ENCODE measurements at regions not wholly inside any gene's neighbourhood (a gene's known extent, or its start where the extent isn't known, plus 50 kb on each side); places are given as distances from the start of the nearest gene placed in this dataset.

DNA sequence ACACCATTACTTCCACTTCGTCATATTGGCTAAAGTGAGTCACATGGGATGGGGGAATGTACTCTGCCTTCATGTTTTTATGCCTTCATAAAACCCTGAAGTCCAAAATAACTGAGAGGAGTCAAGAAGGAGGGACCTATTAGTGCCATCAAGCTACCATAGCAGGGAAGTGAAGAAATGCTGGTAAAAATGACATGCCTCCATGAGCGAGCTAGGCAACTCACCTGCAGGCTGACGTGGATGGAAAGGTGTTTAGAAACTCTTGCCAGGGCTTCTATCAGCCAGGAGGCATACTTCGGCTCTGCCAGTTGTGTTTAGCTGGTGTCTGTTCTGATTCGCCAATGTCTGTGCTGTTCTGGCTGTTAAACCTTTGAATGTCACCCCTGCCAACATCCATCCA is 424.4 kb upstream of the USP24 start:
- H3K9me3 ChIP-seq: no peaks in the 10 kb centered on the region
- ChIA-PET POLR2A (no interaction called here), CTCF (no interaction called here)
- 90% methylated on average over 5 of the region's 5 CpGs for WGBS (ENCODE audit: missing lambda C conversion rate)
- H3K4me2 ChIP-seq: no peak overlapping the region
- peaks cover 5% of the 10 kb centered on the region for H3K4me1 ChIP-seq
- 0 out of 6 replicates have a peak overlapping the region, but pooled peaks of 1 of the 2 experiments have one; percentile 33 for H3K27ac ChIP-seq
- H3K4me3 ChIP-seq: no peak overlapping the region
- ATAC-seq: no peak
- FAIRE-seq: no peak
- DNase-seq (ENCODE audit: low read depth in 1 of 2, low spot score in 1 of 2): no peak
- TF ChIP-seq FOSL2 (IDR thresholded peaks at IDR 0.05): no peak
- TF ChIP-seq FOSL2 (CRISPR knock-in tag; IDR thresholded peaks at IDR 0.05): no peak
- no peak for TF ChIP-seq HDAC2 (IDR thresholded peaks at IDR 0.05)

DNA sequence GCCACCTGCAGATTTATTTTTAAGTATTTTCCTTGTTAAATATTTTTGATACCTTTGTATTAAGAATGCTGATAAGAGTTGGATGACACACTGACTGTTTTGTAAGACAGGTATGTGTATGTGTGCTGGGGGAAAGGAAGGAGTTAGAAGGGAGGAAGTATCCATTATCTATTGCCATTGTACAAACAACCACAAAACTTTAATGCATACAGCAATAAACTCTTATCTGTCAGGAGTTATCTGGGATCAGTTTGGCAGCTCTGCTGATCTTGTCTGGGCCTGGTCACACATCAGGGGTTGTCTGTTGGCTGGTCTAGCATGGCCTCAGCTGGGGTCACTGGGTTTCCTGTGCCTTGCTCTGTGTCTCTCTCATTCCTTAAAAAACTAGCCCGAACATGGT is 423.9 kb upstream of the USP24 start:
- peak overlapping the region in 1 of 2 experiments; percentile 33; a peak in 1 of 6 replicates for H3K27ac ChIP-seq
- WGBS (ENCODE audit: missing lambda C conversion rate): 90% methylated on average over 1 of the region's 1 CpG
- H3K4me3 ChIP-seq: no peak overlapping the region
- TF ChIP-seq EHF (CRISPR knock-in tag; IDR thresholded peaks at IDR 0.05): no peak
- TF ChIP-seq, protein P1, sequence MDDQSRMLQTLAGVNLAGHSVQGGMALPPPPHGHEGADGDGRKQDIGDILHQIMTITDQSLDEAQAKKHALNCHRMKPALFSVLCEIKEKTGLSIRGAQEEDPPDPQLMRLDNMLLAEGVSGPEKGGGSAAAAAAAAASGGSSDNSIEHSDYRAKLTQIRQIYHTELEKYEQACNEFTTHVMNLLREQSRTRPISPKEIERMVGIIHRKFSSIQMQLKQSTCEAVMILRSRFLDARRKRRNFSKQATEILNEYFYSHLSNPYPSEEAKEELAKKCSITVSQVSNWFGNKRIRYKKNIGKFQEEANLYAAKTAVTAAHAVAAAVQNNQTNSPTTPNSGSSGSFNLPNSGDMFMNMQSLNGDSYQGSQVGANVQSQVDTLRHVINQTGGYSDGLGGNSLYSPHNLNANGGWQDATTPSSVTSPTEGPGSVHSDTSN (IDR thresholded peaks at IDR 0.05): no peak
- no peak for TF ChIP-seq FOSB (CRISPR knock-in tag; IDR thresholded peaks at IDR 0.05)
- TF ChIP-seq MYC (IDR thresholded peaks at IDR 0.05; ENCODE audit: borderline replicate concordance, low read length): no peak
- TF ChIP-seq RAD21 (conservative IDR thresholded peaks at IDR 0.05 in 1 of 2, IDR thresholded peaks at IDR 0.05 in 1 of 2): no peak
- TF ChIP-seq EHMT2 (IDR thresholded peaks at IDR 0.05; ENCODE audit: low read depth): no peak
- no peak for TF ChIP-seq MAZ (IDR thresholded peaks at IDR 0.05; ENCODE audit: borderline replicate concordance, low read depth, low read length)
- TF ChIP-seq, protein P2, sequence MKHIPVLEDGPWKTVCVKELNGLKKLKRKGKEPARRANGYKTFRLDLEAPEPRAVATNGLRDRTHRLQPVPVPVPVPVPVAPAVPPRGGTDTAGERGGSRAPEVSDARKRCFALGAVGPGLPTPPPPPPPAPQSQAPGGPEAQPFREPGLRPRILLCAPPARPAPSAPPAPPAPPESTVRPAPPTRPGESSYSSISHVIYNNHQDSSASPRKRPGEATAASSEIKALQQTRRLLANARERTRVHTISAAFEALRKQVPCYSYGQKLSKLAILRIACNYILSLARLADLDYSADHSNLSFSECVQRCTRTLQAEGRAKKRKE (CRISPR knock-in tag; IDR thresholded peaks at IDR 0.05; ENCODE audit: low read depth): no peak
- no peak for TF ChIP-seq ZSCAN20 (CRISPR knock-in tag; IDR thresholded peaks at IDR 0.05)
- no peak for TF ChIP-seq ZC3H11A (IDR thresholded peaks at IDR 0.05)
- no peak for TF ChIP-seq HOXB13 (CRISPR knock-in tag; IDR thresholded peaks at IDR 0.05; ENCODE audit: low read depth)
- TF ChIP-seq, protein P3, sequence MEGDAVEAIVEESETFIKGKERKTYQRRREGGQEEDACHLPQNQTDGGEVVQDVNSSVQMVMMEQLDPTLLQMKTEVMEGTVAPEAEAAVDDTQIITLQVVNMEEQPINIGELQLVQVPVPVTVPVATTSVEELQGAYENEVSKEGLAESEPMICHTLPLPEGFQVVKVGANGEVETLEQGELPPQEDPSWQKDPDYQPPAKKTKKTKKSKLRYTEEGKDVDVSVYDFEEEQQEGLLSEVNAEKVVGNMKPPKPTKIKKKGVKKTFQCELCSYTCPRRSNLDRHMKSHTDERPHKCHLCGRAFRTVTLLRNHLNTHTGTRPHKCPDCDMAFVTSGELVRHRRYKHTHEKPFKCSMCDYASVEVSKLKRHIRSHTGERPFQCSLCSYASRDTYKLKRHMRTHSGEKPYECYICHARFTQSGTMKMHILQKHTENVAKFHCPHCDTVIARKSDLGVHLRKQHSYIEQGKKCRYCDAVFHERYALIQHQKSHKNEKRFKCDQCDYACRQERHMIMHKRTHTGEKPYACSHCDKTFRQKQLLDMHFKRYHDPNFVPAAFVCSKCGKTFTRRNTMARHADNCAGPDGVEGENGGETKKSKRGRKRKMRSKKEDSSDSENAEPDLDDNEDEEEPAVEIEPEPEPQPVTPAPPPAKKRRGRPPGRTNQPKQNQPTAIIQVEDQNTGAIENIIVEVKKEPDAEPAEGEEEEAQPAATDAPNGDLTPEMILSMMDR (IDR thresholded peaks at IDR 0.05): no peak
- TF ChIP-seq CBX8 (IDR thresholded peaks at IDR 0.05): no peak
- TF ChIP-seq JUNB (IDR thresholded peaks at IDR 0.05): no peak
- TF ChIP-seq, protein P4, sequence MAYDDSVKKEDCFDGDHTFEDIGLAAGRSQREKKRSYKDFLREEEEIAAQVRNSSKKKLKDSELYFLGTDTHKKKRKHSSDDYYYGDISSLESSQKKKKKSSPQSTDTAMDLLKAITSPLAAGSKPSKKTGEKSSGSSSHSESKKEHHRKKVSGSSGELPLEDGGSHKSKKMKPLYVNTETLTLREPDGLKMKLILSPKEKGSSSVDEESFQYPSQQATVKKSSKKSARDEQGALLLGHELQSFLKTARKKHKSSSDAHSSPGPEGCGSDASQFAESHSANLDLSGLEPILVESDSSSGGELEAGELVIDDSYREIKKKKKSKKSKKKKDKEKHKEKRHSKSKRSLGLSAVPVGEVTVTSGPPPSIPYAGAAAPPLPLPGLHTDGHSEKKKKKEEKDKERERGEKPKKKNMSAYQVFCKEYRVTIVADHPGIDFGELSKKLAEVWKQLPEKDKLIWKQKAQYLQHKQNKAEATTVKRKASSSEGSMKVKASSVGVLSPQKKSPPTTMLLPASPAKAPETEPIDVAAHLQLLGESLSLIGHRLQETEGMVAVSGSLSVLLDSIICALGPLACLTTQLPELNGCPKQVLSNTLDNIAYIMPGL (CRISPR knock-in tag; IDR thresholded peaks at IDR 0.05; ENCODE audit: borderline replicate concordance): no peak
- TF ChIP-seq CHD2 (IDR thresholded peaks at IDR 0.05; ENCODE audit: low read length, partially characterized antibody): no peak
- TF ChIP-seq NPAS2 (CRISPR knock-in tag; IDR thresholded peaks at IDR 0.05; ENCODE audit: borderline replicate concordance): no peak
- TF ChIP-seq HEYL (CRISPR knock-in tag; IDR thresholded peaks at IDR 0.05): no peak
- TF ChIP-seq MAFK (IDR thresholded peaks at IDR 0.05; ENCODE audit: partially characterized antibody): no peak
- no peak for TF ChIP-seq FOSL2 (IDR thresholded peaks at IDR 0.05)
- no peak for TF ChIP-seq FOSL2 (CRISPR knock-in tag; IDR thresholded peaks at IDR 0.05)
- CTCF ChIA-PET: no interaction called here
- POLR2A ChIA-PET: no interaction called here
- H3K4me2 ChIP-seq: no peak overlapping the region
- peaks cover 8% of the 10 kb centered on the region for H3K4me1 ChIP-seq
- no peak for ATAC-seq
- no peak for DNase-seq (ENCODE audit: low read depth in 1 of 2, low spot score in 1 of 2)
- FAIRE-seq: no peak
- H3K9me3 ChIP-seq: no peaks in the 10 kb centered on the region
